Heart right ventricle (tissue), 16 donors: ENCODE measurements at regions not wholly inside any gene's neighbourhood (a gene's known extent, or its start where the extent isn't known, plus 50 kb on each side); places are given as distances from the start of the nearest gene placed in this dataset.

Experiments used
- ATAC-seq, 8 donors: fragments of 200-7000 bp; cut with Tn5 transposase; one replicate each; pipeline ENCODE4 v1.9.1; 2020; ENCODE audit warnings: mild to moderate bottlenecking in 8 of 8, moderate library complexity in 8 of 8, moderate number of reproducible peaks in 1 of 8
- DNase-seq, 2 donors: peaks; one replicate each; pipeline ENCODE4 v3.0.0-alpha.2; 2020
- H3K27ac ChIP-seq, 10 donors: fragments of 200-600 bp; sonication (generic) in 2 of 10; one replicate each; pipeline versions ENCODE4 v1.5.0 to v1.8.0; 2020 to 2022; ENCODE audit warnings: mild to moderate bottlenecking in 3 of 10
- H3K27me3 ChIP-seq, 7 donors: fragments of 200-600 bp; one replicate each; pipeline ENCODE4 v1.8.0; 2021 to 2022; ENCODE audit warnings: mild to moderate bottlenecking in 2 of 7
- H3K36me3 ChIP-seq, 9 donors: fragments of 200-600 bp; sonication (generic) in 1 of 9; one replicate each; pipeline versions ENCODE4 v1.5.0 to v1.8.0; 2020 to 2022; ENCODE audit warnings: mild to moderate bottlenecking in 2 of 9
- H3K4me1 ChIP-seq, 9 donors: fragments of 200-600 bp; sonication (generic) in 1 of 9; one replicate each; pipeline versions ENCODE4 v1.5.0 to v1.8.0; 2020 to 2022; ENCODE audit warnings: mild to moderate bottlenecking in 4 of 9
- H3K4me3 ChIP-seq, 10 donors: fragments of 200-600 bp; sonication (generic) in 2 of 10; one replicate each; pipeline versions ENCODE4 v1.5.0 to v1.8.0; 2020 to 2022; ENCODE audit warnings: mild to moderate bottlenecking in 7 of 10, moderate library complexity in 2 of 10
- H3K9me3 ChIP-seq, 11 donors: fragments of 200-600 bp in 10 of 11; sonication (generic) in 2 of 11; one replicate each; pipeline versions ENCODE4 v1.5.0 to v1.8.0; 2013 to 2022; ENCODE audit warnings: mild to moderate bottlenecking in 2 of 11, control low read depth in 1 of 11, moderate library complexity in 1 of 11
- CTCF ChIP-seq, 9 donors: fragments of 200-600 bp; sonication (generic) in 2 of 9; IDR thresholded peaks; one replicate each; pipeline versions ENCODE4 v1.5.0 to v1.8.0; 2021 to 2022; ENCODE audit warnings: antibody characterized with exemption in 9 of 9, mild to moderate bottlenecking in 5 of 9, moderate library complexity in 1 of 9
- WGBS, 2 donors: extraction: QIAGEN DNeasy Blood & Tissue Kit; methylation state at CpG; one replicate each; pipeline ENCODE4 v1.1.7; 2013; ENCODE audit warnings: inconsistent platforms in 1 of 2; 5-methylcytosine and 5-hydroxymethylcytosine counted together
- intact Hi-C, 10 donors: fragments of 100-400 bp; cut with DNase I; formaldehyde crosslinking; loops; one replicate each; pipeline versions ENCODE4 v1.11.1 to v1.14.2; 2022
- donor health status: Arrhythmogenic right ventricular cardiomyopathy.
- donor health status: ischemic (EF 13 %, LVEDD 7.1; RV severe dilation, severe dysfunction).
- donor health status: healthy with polysubstance abuse.
- donor health status: DM: no; HTN: yes; CAD: no.
- donor health status: DM: no; HTN: no; CAD: no.
- donor health status: ischemic (EF 25% LVEDD 6.9; RV normal size, moderate dysfunction).
- donor health status: ischemic (EF 25% LVEDD 5.7; RV mildly dilated, moderate dysfunction).
- donor health status: healthy.
- donor health status: DM: yes; HTN: yes; CAD: no.
- donor health status: Ischemic cardiomyopathy.
- donor health status: ischemic (EF 35%, LVEDD 5.7; RV mildly dilated, moderate dysfunction).
- donor health status: nonischemic (EF 11% LVEDD 7.7; RV severe dilation, severe dysfunction).
- donor health status: DM: yes; HTN: yes; CAD: no.
- donor health status: PGD.
- donor health status: ischemic (EF 29% LVEDD 5.4; RV normal size, mild dysfunction).
- donor health status: nonischemic (EF 23%, LVEDD 6.1; RV moderate dilation, normal function).

GRCh38 chr10:59098831-59099452 lies 77.5 kb upstream of the PHYHIPL start:
- H3K36me3 ChIP-seq: no peaks in the 10 kb centered on the region
- no peak for TF ChIP-seq CTCF (IDR thresholded peaks at IDR 0.05)
- no peaks in the 10 kb centered on the region for H3K9me3 ChIP-seq
- WGBS, 2 donors: 58 to 74% methylated on average over 4 of the region's 4 CpGs
- no peaks in the 10 kb centered on the region for H3K27me3 ChIP-seq
- DNase-seq (no peak), ATAC-seq (no peak)
- no peak overlapping the region for H3K4me3 ChIP-seq
- intact Hi-C loops: no loop called here
- H3K4me1 ChIP-seq: peaks cover 0 to 18% (median 0%) of the 10 kb centered on the region in 9 donors
- H3K27ac ChIP-seq: peak overlapping the region in 1 of 10 donors; percentile 15

GRCh38 chr10:59099481-59099880 lies 77.0 kb upstream of the PHYHIPL start:
- Histone ChIP-seq H3K4me3 (no peak overlapping the region), H3K4me1 (peaks cover 0 to 18% (median 0%) of the 10 kb centered on the region in 9 donors), H3K9me3 (no peaks in the 10 kb centered on the region), H3K27me3 (no peaks in the 10 kb centered on the region), H3K27ac (peak overlapping the region in 1 of 10 donors; percentile 5), H3K36me3 (no peaks in the 10 kb centered on the region)
- WGBS, 2 donors: 44 to 55% methylated on average over 2 of the region's 2 CpGs
- intact Hi-C loops: no loop called here
- ATAC-seq (no peak), DNase-seq (no peak)
- TF ChIP-seq CTCF (IDR thresholded peaks at IDR 0.05): no peak

- DNase-seq: no peak
- H3K27ac ChIP-seq: no peak overlapping the region
- intact Hi-C loops: no loop called here
Observed at GRCh38 chr10:59102394-59102793, 74.0 kb upstream of the PHYHIPL start.

GRCh38 chr10:59104186-59104585 lies 72.3 kb upstream of the PHYHIPL start:
- H3K9me3 ChIP-seq: no peaks in the 10 kb centered on the region
- 87 to 89% methylated on average over 4 of the region's 4 CpGs for WGBS, 2 donors
- DNase-seq (no peak), ATAC-seq (no peak)
- no peak overlapping the region for H3K4me3 ChIP-seq
- H3K27me3 ChIP-seq: no peaks in the 10 kb centered on the region
- peaks cover 0 to 7% (median 0%) of the 10 kb centered on the region in 9 donors for H3K4me1 ChIP-seq
- intact Hi-C loops: no loop called here
- H3K27ac ChIP-seq: no peak overlapping the region
- TF ChIP-seq CTCF (IDR thresholded peaks at IDR 0.05): no peak
- no peaks in the 10 kb centered on the region for H3K36me3 ChIP-seq

More at GRCh38 chr10:59102394-59102793, 74.0 kb upstream of the PHYHIPL start:
- no peak overlapping the region for H3K4me3 ChIP-seq
- H3K4me1 ChIP-seq: peaks cover 0 to 18% (median 0%) of the 10 kb centered on the region in 9 donors
- H3K27me3 ChIP-seq: no peaks in the 10 kb centered on the region
- no peaks in the 10 kb centered on the region for H3K36me3 ChIP-seq
- no peak for TF ChIP-seq CTCF (IDR thresholded peaks at IDR 0.05)
- 89 to 90% methylated on average over 4 of the region's 4 CpGs for WGBS, 2 donors
- H3K9me3 ChIP-seq: no peaks in the 10 kb centered on the region
- no peak for ATAC-seq
